Right ventricle myocardium inferior (tissue), 1 donor: ENCODE measurements at regions not wholly inside any gene's neighbourhood (a gene's known extent, or its start where the extent isn't known, plus 50 kb on each side); places are given as distances from the start of the nearest gene placed in this dataset.
"Not testable (repeated sequence)": the region's sequence is repeated elsewhere in the genome, so short reads cannot be mapped to it uniquely, and the experiment has no call there.

Experiments used
- ATAC-seq: fragments of 200-7000 bp; cut with Tn5 transposase; one replicate; pipeline ENCODE4 v1.9.1; 2020; ENCODE audit warnings: mild to moderate bottlenecking, moderate library complexity
- DNase-seq: peaks from one replicate; pipeline ENCODE4 v3.0.0; 2021; ENCODE audit errors: missing footprints
- intact Hi-C: fragments of 100-400 bp; cut with DNase I; formaldehyde crosslinking; loops from one replicate; pipeline ENCODE4 v1.11.0; 2022
- donor health status: DM: no; HTN: yes; CAD: no; lungs with severe emphysema.

- DNase-seq (no peak), ATAC-seq (no peak)
- intact Hi-C loops: no loop called here
Observed at GRCh38 chr13:67574320-67575233, 344.4 kb upstream of the PCDH9 start.

GRCh38 chr13:67568205-67568604 is 338.1 kb upstream of the PCDH9 start:
- DNase-seq (no peak), ATAC-seq (no peak)
- intact Hi-C loops: no loop called here

DNA sequence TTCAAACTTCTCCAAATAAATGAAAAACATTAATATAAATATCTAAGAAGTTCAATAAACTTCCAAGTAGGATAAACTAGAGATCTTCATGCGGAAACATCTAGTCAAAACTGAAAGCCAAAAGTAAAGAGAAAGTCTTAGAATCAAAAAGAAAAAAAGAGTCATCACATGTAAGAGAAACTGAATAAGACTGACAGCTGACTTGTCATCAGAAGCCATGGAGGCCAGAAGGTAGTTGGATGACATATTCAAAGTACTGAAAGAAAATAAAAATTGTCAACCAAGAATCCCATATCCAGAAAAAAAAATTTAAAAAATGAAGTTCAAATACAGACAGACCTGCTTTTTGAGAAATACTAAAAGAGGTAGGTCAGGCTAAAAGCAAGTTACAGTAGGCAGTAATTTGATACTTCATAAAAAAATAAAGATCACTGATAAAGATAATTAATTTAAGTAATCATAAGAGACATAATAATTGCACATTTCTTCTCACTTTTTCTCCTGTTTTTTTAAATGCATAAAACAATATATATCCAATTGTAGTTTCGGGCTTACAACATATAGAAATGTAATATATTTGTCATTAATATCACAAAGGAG is 327.6 kb upstream of the PCDH9 start:
- ATAC-seq: no peak
- intact Hi-C loops: no loop called here
- no peak for DNase-seq

DNA sequence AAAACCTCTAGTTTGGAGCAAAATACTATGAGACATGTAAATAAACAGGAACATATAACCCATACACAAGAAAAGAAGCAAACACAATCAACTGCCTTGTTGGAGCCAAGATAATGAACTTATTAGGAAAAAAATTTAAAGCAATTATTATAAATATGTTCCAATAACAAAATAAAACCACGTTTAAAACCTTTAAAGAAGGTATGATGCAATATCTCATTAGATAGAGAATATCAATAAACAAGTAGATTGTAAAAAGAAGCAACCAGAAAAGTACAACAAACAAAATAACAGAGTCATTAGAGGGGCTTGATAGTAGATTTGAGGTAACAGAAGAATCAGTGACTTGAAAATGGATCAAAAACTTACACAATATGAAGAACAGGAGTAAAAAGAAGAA is 327.0 kb upstream of the PCDH9 start:
- intact Hi-C loops: no loop called here
- no peak for ATAC-seq
- no peak for DNase-seq

DNA sequence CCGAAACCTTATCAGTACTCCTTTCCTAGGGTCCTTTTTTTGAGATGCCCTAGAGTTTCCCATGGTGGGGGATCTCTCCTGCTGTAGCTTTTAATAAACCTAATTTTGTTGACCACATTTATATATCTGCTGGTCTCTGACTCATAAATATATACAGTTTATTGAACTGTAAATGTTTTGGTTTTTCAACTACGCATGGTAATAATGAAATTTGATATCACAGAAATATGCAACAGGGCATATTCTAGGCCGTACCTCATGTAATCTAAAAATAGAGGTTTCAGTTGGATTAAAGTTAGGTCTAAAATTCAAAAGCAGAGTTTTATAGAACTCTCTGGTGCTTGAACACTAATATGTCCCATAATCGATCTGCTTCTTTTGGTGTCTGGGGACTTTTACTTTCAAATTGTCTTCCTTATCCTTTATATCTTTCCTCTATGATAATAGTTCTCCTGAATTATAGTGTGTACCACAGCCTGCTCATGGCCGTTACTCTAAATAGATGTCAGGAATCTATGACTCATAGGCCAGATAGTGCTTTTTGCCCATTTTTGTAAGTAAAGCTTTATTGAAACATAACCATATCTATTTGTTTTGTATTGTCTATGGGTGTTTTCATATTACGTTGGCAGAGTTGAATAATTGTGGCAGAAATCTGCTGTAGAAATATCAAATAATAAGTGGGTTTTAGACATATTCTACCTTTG is 324.8 kb upstream of the PCDH9 start:
- ATAC-seq (no peak), DNase-seq (no peak)
- intact Hi-C loops: no loop called here

- intact Hi-C loops: no loop called here
- ATAC-seq: no peak
- no peak for DNase-seq
Observed at GRCh38 chr13:67554286-67554685, 324.1 kb upstream of the PCDH9 start.

- intact Hi-C loops: no loop called here
- ATAC-seq: no peak
- DNase-seq: no peak
Observed at GRCh38 chr13:67549331-67549730, 319.2 kb upstream of the PCDH9 start.

GRCh38 chr13:67538906-67539305 is 308.8 kb upstream of the PCDH9 start:
- intact Hi-C loops: no loop called here
- ATAC-seq (no peak), DNase-seq (no peak)

- ATAC-seq (no peak), DNase-seq (no peak)
- intact Hi-C loops: no loop called here
Observed at GRCh38 chr13:67520886-67521285, 290.8 kb upstream of the PCDH9 start.

DNA sequence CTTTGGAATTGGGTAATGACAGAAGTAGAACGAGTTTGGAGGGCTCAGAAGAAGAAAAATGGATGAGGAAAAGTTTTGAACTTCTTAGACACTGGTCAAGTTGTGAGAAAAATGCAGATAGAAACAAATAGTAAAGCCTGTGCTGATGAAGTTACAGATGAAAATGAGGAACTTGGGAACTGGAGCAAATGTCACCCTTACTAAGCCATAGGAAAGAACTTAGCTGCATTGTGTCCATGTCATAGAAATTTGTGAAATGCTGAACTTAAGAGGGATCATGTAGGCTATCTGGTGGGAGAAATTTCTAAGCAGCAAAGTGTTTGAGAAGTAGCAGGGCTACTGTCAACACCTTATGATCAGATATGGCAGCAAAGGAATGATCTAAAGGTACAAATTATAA is 289.2 kb upstream of the PCDH9 start:
- ATAC-seq: no peak

DNA sequence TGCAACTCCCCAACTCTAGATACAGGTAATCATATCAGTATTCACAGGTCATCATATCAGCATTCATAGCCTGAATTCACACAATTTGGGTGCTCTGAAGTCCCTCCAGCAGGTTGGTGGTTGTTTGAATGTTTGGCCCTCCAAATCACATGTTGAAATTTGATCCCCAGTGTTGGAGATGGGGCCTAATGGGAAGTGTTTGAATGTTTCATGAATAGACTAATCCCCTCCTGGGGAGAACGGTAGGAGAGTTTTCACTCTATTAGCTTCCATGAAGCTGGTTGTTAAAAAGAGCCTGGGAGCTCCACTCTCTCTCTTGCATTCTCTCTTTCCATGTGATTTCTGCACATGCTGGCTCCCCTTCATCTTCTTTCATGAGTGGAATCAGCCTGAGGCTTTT is 288.6 kb upstream of the PCDH9 start:
- ATAC-seq (no peak), DNase-seq (no peak)
- intact Hi-C loops: no loop called here

More for the DNA sequence above, 289.2 kb upstream of the PCDH9 start:
- intact Hi-C loops: no loop called here
- no peak for DNase-seq

- DNase-seq: no peak
- ATAC-seq: no peak
- intact Hi-C loops: no loop called here
Observed at GRCh38 chr13:67515895-67516294, 285.8 kb upstream of the PCDH9 start.

GRCh38 chr13:67509018-67509417 is 278.9 kb upstream of the PCDH9 start:
- no peak for DNase-seq
- ATAC-seq: no peak
- intact Hi-C loops: no loop called here

DNA sequence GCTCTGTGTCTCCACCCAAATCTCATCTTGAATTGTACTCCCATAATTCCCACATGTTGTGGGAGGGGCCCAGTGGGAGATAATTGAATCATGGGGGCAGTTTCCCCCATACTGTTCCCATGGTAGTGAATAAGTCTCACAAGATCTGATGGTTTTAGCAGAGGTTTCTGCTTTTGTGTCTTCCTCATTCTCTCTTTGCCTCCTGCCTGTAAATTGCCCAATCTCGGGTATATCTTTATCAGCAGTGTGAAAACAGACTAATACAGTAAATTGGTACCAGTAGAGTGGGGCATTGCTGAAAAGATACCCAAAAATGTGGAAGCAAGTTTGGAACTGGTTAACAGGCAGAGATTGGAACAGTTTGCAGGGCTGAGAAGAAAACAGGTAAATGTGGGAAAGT is 278.1 kb upstream of the PCDH9 start:
- DNase-seq, intact Hi-C loops, ATAC-seq: not testable (repeated sequence)

DNA sequence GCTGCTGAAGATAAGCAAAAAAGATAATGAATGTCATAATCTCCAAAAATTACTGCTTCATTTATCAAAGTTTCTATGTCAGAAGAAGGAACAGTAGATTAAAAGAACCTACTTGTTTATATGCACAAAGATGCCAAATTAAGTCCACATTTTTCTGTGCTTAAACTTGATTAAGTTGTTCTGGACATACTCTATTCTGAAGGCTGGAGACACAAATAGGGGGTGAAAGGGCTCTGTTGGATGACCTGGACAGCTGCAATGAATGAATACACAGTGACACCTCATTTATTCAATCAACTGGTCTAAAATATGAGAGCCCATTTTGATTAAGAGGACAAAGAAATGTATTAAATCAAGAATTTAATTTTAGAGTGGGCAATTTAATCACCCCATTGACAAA is 276.3 kb upstream of the PCDH9 start:
- DNase-seq: no peak
- intact Hi-C loops: no loop called here
- ATAC-seq: no peak

DNA sequence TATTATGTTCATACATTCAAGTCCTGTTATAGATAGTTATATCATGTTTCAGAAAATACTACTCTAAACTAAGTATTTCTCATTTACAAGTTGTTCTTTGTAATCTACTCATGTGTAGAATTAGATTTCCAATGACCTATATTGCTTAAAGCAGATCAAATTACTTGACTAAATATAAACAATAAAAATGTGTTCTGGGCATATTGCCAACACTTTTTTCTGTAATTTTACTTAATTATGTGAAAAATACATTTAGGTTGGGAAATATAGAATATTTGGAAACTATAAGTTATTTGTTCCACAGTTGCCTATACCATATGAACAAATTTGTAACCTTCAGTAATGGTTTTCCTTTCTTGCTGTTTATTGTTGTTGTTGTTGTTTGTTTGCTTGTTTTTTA is 275.2 kb upstream of the PCDH9 start:
- DNase-seq (no peak), ATAC-seq (no peak)
- intact Hi-C loops: no loop called here

- DNase-seq (no peak), ATAC-seq (no peak)
- intact Hi-C loops: no loop called here
Observed at GRCh38 chr13:67498948-67499347, 268.8 kb upstream of the PCDH9 start.

DNA sequence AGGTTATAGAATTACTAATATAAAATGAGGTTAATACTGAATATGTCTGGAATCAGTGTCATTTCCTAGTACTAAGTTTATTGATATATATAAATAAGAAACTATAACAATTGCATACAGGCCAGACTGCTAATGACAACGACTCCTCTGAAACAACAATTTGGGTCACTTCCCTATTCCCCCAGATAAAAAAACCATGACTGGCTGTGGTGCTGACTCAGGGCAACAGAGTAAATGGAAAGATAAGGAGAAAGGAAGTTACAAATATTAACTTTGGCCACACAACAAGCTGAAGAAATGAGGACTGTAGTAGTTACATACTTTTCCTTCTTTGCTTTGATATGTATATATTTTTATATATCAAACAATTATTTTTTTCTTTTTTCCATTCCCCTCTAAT is 263.7 kb upstream of the PCDH9 start:
- DNase-seq (no peak), ATAC-seq (no peak)
- intact Hi-C loops: no loop called here

- no peak for DNase-seq
- intact Hi-C loops: no loop called here
- ATAC-seq: no peak
Observed at GRCh38 chr13:67489016-67489415, 258.9 kb upstream of the PCDH9 start.

DNA sequence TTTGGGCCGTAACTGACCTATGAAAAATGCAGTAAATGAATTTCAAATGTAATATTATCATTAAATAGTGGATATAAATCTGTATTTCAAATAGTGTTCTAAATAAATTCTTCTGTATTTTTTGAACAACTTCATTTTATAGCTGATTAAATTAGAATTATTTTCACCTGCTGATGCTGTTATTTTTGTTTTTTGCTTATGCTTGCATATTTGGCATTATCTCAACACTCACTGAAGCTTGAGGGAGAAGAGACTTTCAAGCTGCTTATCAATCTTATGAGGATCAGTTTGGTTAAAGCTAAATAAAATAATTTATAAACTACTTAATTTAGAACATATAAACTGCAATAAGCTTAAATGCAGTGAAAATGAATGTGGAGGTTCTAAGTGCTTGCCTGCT is 251.3 kb upstream of the PCDH9 start:
- ATAC-seq (no peak), DNase-seq (no peak)
- intact Hi-C loops: no loop called here
